ENCODE measurements at regions not wholly inside any gene's neighbourhood (a gene's known extent, or its start where the extent isn't known, plus 50 kb on each side); places are given as distances from the start of the nearest gene placed in this dataset.

DNA sequence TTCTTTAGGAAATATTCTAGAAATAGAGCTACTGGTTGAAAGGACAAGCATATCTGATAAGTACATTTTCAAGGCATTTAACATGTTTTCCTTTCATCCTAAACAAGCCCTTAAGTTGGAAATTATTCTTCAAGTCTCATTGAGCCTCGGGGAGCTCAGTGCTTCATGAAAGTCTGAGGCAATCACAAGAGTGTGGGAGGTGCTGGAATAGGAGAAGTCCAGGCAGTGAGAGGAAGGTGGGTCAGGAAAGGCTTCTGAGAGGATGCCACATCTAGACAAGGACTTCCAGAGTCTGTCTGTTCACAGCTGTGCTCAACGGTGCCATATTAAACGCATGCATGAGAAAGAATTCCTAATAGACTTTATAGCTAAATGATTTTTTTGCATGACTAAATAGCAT lies 69.8 kb downstream of the CD83 start:
- 56% methylated on average over 3 of the region's 3 CpGs for WGBS (ENCODE audit: insufficient coverage, insufficient replicate concordance, low lambda C conversion rate, missing lambda C conversion rate)
- Histone ChIP-seq H3K36me3 (ENCODE audit: control insufficient read depth in 2 of 2, insufficient read depth in 2 of 2, low read length in 1 of 2) (no peaks in the 10 kb centered on the region), H3K27ac (ENCODE audit: control insufficient read depth, insufficient read depth) (no peak overlapping the region), H3K79me2 (ENCODE audit: control insufficient read depth, insufficient read depth, low read length) (no peaks in the 10 kb centered on the region), H3K4me2 (ENCODE audit: control insufficient read depth, insufficient read depth) (no peak overlapping the region), H3K27me3 (replicated peaks in 1 of 2; ENCODE audit: control insufficient read depth in 2 of 2, insufficient read depth in 2 of 2, low read length in 1 of 2) (no peaks in the 10 kb centered on the region; a peak in 1 of 4 replicates), H3K4me1 (ENCODE audit: control insufficient read depth, insufficient read depth, low read length) (no peaks in the 10 kb centered on the region), H3K9me3 (replicated peaks; ENCODE audit: control insufficient read depth, insufficient read depth, low read length) (no peaks in the 10 kb centered on the region), H3K4me3 (no peak overlapping the region), H2AFZ (ENCODE audit: control insufficient read depth, low read depth, low read length) (no peak overlapping the region), H3K9ac (ENCODE audit: control insufficient read depth, insufficient read depth, low read length) (no peak overlapping the region), H4K20me1 (ENCODE audit: control insufficient read depth, insufficient read depth) (no peaks in the 10 kb centered on the region)
- ChIA-PET POLR2A (no interaction called here), RAD21 (ENCODE audit: unreplicated experiment) (no interaction called here), SMC1A (ENCODE audit: uncharacterized antibody, unreplicated experiment) (interaction anchor here (0.7 to 0.9 kb wide), 3 partner anchors 148 to 798 kb away, joined by 3 read pairs; no protein-coding TSS in a partner anchor), CTCF (no interaction called here)
- DNase-seq (ENCODE audit: low read depth, low spot score) (no peak), FAIRE-seq (no peak), ATAC-seq (no peak)
- in situ Hi-C loops (cut with MboI) (no loop called here), intact Hi-C loops (cut with micrococcal nuclease; ENCODE audit: unreplicated experiment) (no loop called here)
- no TSS peak for BruUV-seq (replicated peaks)
- TF ChIP-seq ETV6 (conservative IDR thresholded peaks at IDR 0.05 in 1 of 2, IDR thresholded peaks at IDR 0.05 in 1 of 2; ENCODE audit: borderline replicate concordance in 1 of 2, low read depth in 1 of 2) (no peak), MEF2B (IDR thresholded peaks at IDR 0.05; ENCODE audit: partially characterized antibody, poor library complexity, severe bottlenecking) (no peak), PML (IDR thresholded peaks at IDR 0.05; ENCODE audit: low read length) (no peak), ZBTB33 (IDR thresholded peaks at IDR 0.05) (no peak), ZBTB40 (IDR thresholded peaks at IDR 0.05; ENCODE audit: borderline replicate concordance) (no peak), SMARCA5 (IDR thresholded peaks at IDR 0.05) (no peak), TCF7 (IDR thresholded peaks at IDR 0.05; ENCODE audit: borderline replicate concordance) (no peak), HSF1 (IDR thresholded peaks at IDR 0.05; ENCODE audit: low read depth, low read length) (no peak), TCF12 (IDR thresholded peaks at IDR 0.05; ENCODE audit: low read depth, low read length) (no peak), NFYA (IDR thresholded peaks at IDR 0.05; ENCODE audit: borderline replicate concordance, low read depth, low read length) (no peak)
- TF ChIP-seq, protein P1, sequence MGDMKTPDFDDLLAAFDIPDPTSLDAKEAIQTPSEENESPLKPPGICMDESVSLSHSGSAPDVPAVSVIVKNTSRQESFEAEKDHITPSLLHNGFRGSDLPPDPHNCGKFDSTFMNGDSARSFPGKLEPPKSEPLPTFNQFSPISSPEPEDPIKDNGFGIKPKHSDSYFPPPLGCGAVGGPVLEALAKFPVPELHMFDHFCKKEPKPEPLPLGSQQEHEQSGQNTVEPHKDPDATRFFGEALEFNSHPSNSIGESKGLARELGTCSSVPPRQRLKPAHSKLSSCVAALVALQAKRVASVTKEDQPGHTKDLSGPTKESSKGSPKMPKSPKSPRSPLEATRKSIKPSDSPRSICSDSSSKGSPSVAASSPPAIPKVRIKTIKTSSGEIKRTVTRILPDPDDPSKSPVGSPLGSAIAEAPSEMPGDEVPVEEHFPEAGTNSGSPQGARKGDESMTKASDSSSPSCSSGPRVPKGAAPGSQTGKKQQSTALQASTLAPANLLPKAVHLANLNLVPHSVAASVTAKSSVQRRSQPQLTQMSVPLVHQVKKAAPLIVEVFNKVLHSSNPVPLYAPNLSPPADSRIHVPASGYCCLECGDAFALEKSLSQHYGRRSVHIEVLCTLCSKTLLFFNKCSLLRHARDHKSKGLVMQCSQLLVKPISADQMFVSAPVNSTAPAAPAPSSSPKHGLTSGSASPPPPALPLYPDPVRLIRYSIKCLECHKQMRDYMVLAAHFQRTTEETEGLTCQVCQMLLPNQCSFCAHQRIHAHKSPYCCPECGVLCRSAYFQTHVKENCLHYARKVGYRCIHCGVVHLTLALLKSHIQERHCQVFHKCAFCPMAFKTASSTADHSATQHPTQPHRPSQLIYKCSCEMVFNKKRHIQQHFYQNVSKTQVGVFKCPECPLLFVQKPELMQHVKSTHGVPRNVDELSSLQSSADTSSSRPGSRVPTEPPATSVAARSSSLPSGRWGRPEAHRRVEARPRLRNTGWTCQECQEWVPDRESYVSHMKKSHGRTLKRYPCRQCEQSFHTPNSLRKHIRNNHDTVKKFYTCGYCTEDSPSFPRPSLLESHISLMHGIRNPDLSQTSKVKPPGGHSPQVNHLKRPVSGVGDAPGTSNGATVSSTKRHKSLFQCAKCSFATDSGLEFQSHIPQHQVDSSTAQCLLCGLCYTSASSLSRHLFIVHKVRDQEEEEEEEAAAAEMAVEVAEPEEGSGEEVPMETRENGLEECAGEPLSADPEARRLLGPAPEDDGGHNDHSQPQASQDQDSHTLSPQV (IDR thresholded peaks at IDR 0.05) = no peak
- TF ChIP-seq, protein P2, sequence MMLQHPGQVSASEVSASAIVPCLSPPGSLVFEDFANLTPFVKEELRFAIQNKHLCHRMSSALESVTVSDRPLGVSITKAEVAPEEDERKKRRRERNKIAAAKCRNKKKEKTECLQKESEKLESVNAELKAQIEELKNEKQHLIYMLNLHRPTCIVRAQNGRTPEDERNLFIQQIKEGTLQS (IDR thresholded peaks at IDR 0.05; ENCODE audit: borderline replicate concordance, extremely low read depth, low read depth, low read length) = no peak

Data from GM12878 (cell line).